Tibial nerve (tissue), 4 donors: ENCODE measurements at regions not wholly inside any gene's neighbourhood (a gene's known extent, or its start where the extent isn't known, plus 50 kb on each side); places are given as distances from the start of the nearest gene placed in this dataset.

Experiments used
- DNase-seq, 2 donors: peaks; one replicate each; pipeline ENCODE4 v3.0.0-alpha.2; 2019; ENCODE audit warnings: low spot score in 2 of 2
- H3K27ac ChIP-seq, 4 donors: fragments of 200-600 bp; sonication (generic) in 3 of 4; one replicate each; pipeline ENCODE4 v1.5.1; 2017 to 2019; ENCODE audit warnings: mild to moderate bottlenecking in 1 of 4
- H3K27me3 ChIP-seq, 2 donors: fragments of 200-600 bp; sonication (generic) in 1 of 2; one replicate each; pipeline versions ENCODE4 v1.5.1 to v1.6.0; 2017 to 2019
- H3K36me3 ChIP-seq, 3 donors: fragments of 200-600 bp; sonication (generic); one replicate each; pipeline ENCODE4 v1.5.1; 2018 to 2019
- H3K4me1 ChIP-seq, 4 donors: fragments of 200-600 bp; sonication (generic) in 3 of 4; one replicate each; pipeline ENCODE4 v1.5.1; 2017 to 2019
- H3K4me3 ChIP-seq, 4 donors: fragments of 200-600 bp; sonication (generic) in 3 of 4; one replicate each; pipeline ENCODE4 v1.5.1; 2017 to 2019; ENCODE audit warnings: mild to moderate bottlenecking in 1 of 4, moderate library complexity in 1 of 4
- H3K9me3 ChIP-seq, 4 donors: fragments of 200-600 bp; sonication (generic) in 3 of 4; one replicate each; pipeline ENCODE4 v1.5.1; 2017 to 2019
- EP300 ChIP-seq, 2 donors: sonication (generic); formaldehyde crosslinking; IDR thresholded peaks; one replicate each; pipeline ENCODE4 v1.6.1; 2017; ENCODE audit warnings: antibody characterized with exemption in 2 of 2, mild to moderate bottlenecking in 1 of 2
- POLR2A ChIP-seq, 2 donors: fragments of 450-650 bp; IDR thresholded peaks; one replicate each; pipeline ENCODE4 v1.6.1; 2017; ENCODE audit warnings: antibody characterized with exemption in 2 of 2, mild to moderate bottlenecking in 2 of 2, moderate library complexity in 2 of 2
- WGBS, 2 donors: methylation state at CpG; one replicate each; pipeline ENCODE4 v1.1.5; 2018; 5-methylcytosine and 5-hydroxymethylcytosine counted together
- TF ChIP-seq, protein P1 (sequence below), 5 experiments: fragments of 200-600 bp in 3 of 5; fragments of 450-650 bp in 2 of 5; sonication (generic) in 3 of 5; IDR thresholded peaks; one replicate each; pipeline ENCODE4 v1.5.1; 2016 to 2019; ENCODE audit warnings: antibody characterized with exemption in 5 of 5, mild to moderate bottlenecking in 3 of 5, moderate library complexity in 2 of 5

DNA sequence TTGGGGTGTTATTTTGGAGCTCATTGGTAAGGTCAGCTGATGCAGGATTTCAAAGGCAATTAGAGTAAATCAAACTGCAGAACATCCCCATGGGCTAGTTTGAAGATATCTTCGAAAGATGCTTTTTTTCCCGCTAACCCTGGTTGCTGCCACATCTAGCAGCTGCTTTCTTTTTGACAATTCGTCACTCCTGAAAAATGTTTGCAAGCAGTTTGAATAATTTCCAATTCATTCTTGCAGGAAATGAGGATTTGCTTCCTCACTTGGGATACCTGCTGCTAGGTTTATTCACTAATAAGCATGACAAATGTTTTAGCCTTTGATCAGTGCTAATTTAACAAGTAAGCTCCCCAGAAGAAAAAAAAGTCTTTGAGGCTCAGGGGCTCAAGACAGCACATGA lies 649.6 kb upstream of the RORB start:
- Histone ChIP-seq H3K27ac (no peak overlapping the region), H3K27me3 (no peaks in the 10 kb centered on the region), H3K4me3 (no peak overlapping the region), H3K36me3 (no peaks in the 10 kb centered on the region), H3K4me1 (no peaks in the 10 kb centered on the region), H3K9me3 (no peaks in the 10 kb centered on the region)
- TF ChIP-seq EP300 (IDR thresholded peaks at IDR 0.05): no peak
- TF ChIP-seq POLR2A (IDR thresholded peaks at IDR 0.05): no peak
- TF ChIP-seq, protein P1, sequence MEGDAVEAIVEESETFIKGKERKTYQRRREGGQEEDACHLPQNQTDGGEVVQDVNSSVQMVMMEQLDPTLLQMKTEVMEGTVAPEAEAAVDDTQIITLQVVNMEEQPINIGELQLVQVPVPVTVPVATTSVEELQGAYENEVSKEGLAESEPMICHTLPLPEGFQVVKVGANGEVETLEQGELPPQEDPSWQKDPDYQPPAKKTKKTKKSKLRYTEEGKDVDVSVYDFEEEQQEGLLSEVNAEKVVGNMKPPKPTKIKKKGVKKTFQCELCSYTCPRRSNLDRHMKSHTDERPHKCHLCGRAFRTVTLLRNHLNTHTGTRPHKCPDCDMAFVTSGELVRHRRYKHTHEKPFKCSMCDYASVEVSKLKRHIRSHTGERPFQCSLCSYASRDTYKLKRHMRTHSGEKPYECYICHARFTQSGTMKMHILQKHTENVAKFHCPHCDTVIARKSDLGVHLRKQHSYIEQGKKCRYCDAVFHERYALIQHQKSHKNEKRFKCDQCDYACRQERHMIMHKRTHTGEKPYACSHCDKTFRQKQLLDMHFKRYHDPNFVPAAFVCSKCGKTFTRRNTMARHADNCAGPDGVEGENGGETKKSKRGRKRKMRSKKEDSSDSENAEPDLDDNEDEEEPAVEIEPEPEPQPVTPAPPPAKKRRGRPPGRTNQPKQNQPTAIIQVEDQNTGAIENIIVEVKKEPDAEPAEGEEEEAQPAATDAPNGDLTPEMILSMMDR (IDR thresholded peaks at IDR 0.05): no peak
- WGBS, 2 donors: 46 to 47% methylated on average over 3 of the region's 3 CpGs
- no peak for DNase-seq

DNA sequence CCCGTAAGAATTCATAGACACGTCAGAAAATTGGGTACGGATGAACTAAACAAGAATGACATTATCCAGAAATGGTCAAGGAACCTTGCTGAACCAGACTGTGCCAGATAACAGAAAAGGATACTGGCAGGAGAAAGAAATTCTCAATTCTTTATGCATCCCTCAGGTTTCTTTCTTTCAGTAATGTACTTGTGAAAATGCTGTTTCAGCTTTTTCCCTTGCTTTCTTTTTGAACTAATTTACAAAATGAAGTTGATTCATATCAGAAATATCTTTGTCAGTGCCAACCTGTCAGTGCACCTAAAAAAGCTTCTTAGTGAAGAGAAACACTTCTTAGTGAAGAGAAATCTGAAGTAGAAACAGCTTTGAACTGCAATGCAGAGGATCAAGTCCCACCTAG lies 643.6 kb upstream of the RORB start:
- Histone ChIP-seq H3K27me3 (no peaks in the 10 kb centered on the region), H3K4me3 (no peak overlapping the region), H3K36me3 (no peaks in the 10 kb centered on the region), H3K27ac (no peak overlapping the region), H3K4me1 (no peaks in the 10 kb centered on the region), H3K9me3 (no peaks in the 10 kb centered on the region)
- DNase-seq: no peak
- no peak for TF ChIP-seq POLR2A (IDR thresholded peaks at IDR 0.05)
- no peak for TF ChIP-seq EP300 (IDR thresholded peaks at IDR 0.05)
- TF ChIP-seq, protein P1 (IDR thresholded peaks at IDR 0.05): no peak
- 82 to 84% methylated on average over 3 of the region's 3 CpGs for WGBS, 2 donors

DNA sequence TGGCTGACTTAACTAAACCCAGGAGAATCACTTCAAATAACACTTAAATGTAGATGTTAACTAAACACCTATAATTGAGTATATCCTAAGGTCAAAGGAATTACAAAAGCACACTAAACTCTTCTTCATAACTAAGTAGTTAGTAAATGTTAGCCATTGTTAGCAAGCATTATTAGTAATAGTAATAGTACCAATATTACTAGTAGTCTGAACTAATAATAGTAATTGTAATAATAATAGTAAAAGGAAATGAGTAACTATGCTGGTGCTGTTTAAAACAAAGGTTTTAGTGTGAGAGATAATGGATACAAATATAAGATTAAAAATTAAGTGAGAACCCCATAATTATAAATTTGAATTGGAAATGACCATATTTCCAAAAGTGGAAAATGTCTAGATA lies 641.9 kb upstream of the RORB start:
- Histone ChIP-seq H3K36me3 (no peaks in the 10 kb centered on the region), H3K4me1 (no peaks in the 10 kb centered on the region), H3K27me3 (no peaks in the 10 kb centered on the region), H3K9me3 (no peaks in the 10 kb centered on the region), H3K27ac (no peak overlapping the region), H3K4me3 (no peak overlapping the region)
- DNase-seq: no peak
- no peak for TF ChIP-seq POLR2A (IDR thresholded peaks at IDR 0.05)
- TF ChIP-seq, protein P1 (IDR thresholded peaks at IDR 0.05): no peak
- TF ChIP-seq EP300 (IDR thresholded peaks at IDR 0.05): no peak

DNA sequence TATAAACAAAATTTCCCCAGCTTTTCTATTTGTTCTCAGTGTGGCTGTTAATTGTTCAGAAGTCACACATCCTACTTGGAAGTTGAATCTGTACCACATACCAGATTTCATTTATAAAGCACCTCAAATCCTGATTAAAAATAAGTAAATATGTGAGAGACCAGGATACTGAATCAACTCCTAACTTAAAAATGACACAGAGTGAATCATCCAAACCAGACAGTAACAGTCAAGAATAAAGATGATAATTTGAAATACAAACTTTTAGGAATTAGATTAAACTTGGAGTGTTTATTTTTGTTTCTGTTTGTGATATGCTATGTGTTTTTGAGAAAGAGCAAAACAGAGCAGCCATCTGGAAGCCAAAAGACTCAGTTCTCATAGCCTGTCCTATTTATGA lies 633.2 kb upstream of the RORB start:
- no peak overlapping the region for H3K4me3 ChIP-seq
- peaks cover 0 to 3% (median 0%) of the 10 kb centered on the region in 4 donors for H3K4me1 ChIP-seq
- no peaks in the 10 kb centered on the region for H3K27me3 ChIP-seq
- no peak for DNase-seq
- TF ChIP-seq POLR2A (IDR thresholded peaks at IDR 0.05) (no peak), EP300 (IDR thresholded peaks at IDR 0.05) (no peak)
- TF ChIP-seq, protein P1 (IDR thresholded peaks at IDR 0.05): no peak
- no peak overlapping the region for H3K27ac ChIP-seq
- no peaks in the 10 kb centered on the region for H3K36me3 ChIP-seq
- H3K9me3 ChIP-seq: no peaks in the 10 kb centered on the region

DNA sequence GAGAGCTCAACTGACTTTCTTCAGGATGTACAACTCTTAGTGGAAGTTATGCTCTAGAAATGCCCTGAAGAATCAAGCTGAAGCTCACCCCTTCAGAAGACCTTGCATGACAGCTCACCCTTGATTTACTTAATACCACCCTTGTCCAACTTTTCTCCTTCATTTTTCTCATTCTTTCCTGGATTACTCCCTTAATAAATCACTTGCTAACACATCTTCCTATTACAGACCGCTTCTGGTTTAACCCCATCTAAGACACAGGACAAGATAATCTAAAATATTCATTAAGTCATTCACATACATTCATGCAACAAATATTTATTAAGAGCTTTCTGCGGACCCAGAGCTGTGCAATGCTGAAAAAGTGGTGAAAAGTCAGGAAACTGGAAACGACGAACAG lies 630.7 kb upstream of the RORB start:
- no peak for DNase-seq
- H3K9me3 ChIP-seq: no peaks in the 10 kb centered on the region
- H3K36me3 ChIP-seq: no peaks in the 10 kb centered on the region
- TF ChIP-seq, protein P1 (IDR thresholded peaks at IDR 0.05): no peak
- TF ChIP-seq POLR2A (IDR thresholded peaks at IDR 0.05): no peak
- TF ChIP-seq EP300 (IDR thresholded peaks at IDR 0.05): no peak
- WGBS, 2 donors: 90% methylated on average over 4 of the region's 4 CpGs
- H3K4me1 ChIP-seq: peaks cover 0 to 3% (median 0%) of the 10 kb centered on the region in 4 donors
- H3K27ac ChIP-seq: no peak overlapping the region
- H3K4me3 ChIP-seq: no peak overlapping the region
- H3K27me3 ChIP-seq: no peaks in the 10 kb centered on the region
